GM12892 (cell line): ENCODE measurements at regions not wholly inside any gene's neighbourhood (a gene's known extent, or its start where the extent isn't known, plus 50 kb on each side); places are given as distances from the start of the nearest gene placed in this dataset.

Experiments used
- POLR2A ChIP-seq: IDR thresholded peaks from 2 replicates; pipeline ENCODE4 v1.6.1; 2011; ENCODE audit warnings: low read depth, low read length, control low read depth
- POLR2AphosphoS5 ChIP-seq: IDR thresholded peaks from 2 replicates; pipeline ENCODE4 v1.6.1; 2011; ENCODE audit warnings: low read depth, low read length, control low read depth

- no peak for TF ChIP-seq POLR2AphosphoS5
- TF ChIP-seq POLR2A, result no peak
Measured at GRCh38 chr5:106566031-106566430, 1104.7 kb downstream of the EFNA5 start.
